ENCODE measurements at regions not wholly inside any gene's neighbourhood (a gene's known extent, or its start where the extent isn't known, plus 50 kb on each side); places are given as distances from the start of the nearest gene placed in this dataset.

DNA sequence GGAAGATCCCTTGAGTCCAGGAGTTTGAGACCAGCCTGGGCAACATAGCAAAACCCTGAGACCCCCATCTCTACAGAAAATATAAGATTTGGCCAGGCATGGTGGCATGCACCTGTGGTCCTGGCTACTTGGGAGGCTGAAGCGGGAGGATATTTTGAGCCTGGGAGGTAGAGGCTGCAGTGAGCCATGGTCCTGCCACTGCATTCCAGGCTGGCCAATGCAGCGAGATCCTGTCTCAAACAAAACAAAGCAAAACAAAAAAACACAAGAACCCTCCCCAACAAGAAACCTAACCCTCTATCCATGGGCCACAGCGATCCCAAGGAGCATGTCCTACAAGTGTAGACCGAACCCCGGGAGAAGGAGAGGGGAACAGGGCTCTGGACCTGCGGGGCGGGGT lies 133.3 kb downstream of the MGAT5B start:
- Histone ChIP-seq H3K4me3 (ENCODE audit: low read length) (no peak overlapping the region), H3K9me3 (ENCODE audit: insufficient read depth, low read depth, low read length) (no peaks in the 10 kb centered on the region), H3K4me1 (ENCODE audit: insufficient read depth, low read length) (peaks cover 9% of the 10 kb centered on the region; the same call in 1 of the 2 replicates), H3K36me3 (ENCODE audit: insufficient read depth, low read depth, low read length) (no peaks in the 10 kb centered on the region), H3K27me3 (ENCODE audit: insufficient read depth, low read length) (no peaks in the 10 kb centered on the region), H3K27ac (ENCODE audit: low read length) (no peak overlapping the region), H3K9ac (ENCODE audit: low read depth, low read length) (no peak overlapping the region)

DNA sequence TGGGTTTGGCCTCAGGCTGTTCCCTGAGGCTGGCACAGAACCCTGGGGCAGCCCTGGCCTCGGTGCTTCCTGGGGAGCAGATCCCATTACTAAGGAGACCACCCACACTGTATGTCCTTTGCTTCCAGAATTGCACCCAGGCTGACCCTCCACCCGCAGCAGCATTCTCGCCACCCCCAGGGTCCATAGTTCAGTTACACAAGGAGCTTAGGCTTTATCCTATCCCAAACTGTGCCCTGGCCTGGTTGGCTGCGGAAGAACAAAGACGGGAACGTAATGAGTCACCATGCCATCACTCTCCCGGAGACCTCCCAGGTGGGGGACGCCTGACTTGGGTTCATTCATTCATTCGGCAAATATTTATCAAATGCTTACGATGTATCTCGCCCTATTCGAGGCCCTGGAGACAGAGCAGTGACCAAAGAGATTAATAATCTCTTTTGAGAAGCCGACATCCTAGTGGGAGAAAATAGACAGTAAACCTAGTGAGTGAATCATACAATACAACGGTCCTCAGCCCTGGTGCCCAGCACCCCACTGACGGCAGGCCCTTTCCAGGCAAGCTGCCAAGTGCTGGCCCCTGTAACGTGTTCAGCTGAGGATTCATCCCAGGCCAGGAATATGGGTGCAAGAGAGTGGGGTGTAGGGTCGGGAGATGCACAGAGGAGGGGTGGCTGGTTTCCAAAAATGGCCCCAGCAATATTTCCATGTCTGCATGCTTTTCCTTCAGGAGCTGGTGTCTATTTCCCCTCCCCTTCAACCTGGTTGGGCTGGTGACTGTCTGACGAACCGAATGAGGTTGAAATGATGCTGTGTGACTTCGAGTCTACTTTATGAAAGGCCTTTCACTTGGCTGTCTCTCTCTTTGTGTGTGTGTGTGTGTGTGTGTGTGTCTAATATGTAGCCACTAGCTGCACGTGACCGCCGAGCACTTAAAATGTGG lies 134.2 kb downstream of the MGAT5B start:
- Histone ChIP-seq H3K36me3 (ENCODE audit: insufficient read depth, low read depth, low read length) (no peaks in the 10 kb centered on the region), H3K27me3 (ENCODE audit: insufficient read depth, low read length) (no peaks in the 10 kb centered on the region), H3K4me1 (ENCODE audit: insufficient read depth, low read length) (peaks cover 3% of the 10 kb centered on the region; the same call in 1 of the 2 replicates), H3K4me3 (ENCODE audit: low read length) (no peak overlapping the region), H3K27ac (ENCODE audit: low read length) (no peak overlapping the region), H3K9ac (ENCODE audit: low read depth, low read length) (no peak overlapping the region), H3K9me3 (ENCODE audit: insufficient read depth, low read depth, low read length) (no peaks in the 10 kb centered on the region)

DNA sequence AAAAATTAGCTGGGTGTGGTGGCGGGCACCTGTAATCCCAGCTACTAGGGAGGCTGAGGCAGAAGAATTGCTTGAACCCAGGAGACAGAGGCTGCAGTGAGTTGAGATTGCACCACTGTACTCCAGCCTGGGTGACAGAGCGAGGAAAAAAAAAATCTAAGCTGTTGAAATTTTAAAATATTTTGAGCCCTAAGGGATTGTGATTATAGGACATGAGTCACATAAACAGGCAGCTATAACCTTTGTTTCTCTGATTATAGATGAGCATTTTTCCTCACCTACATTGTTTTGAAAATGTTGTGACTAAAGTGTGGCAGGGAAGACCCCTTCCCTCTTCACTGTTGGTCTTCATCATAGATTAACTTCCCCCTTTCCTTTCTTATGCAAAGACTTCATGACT lies 135.5 kb downstream of the MGAT5B start:
- no peak overlapping the region for H3K9ac ChIP-seq (ENCODE audit: low read depth, low read length)

DNA sequence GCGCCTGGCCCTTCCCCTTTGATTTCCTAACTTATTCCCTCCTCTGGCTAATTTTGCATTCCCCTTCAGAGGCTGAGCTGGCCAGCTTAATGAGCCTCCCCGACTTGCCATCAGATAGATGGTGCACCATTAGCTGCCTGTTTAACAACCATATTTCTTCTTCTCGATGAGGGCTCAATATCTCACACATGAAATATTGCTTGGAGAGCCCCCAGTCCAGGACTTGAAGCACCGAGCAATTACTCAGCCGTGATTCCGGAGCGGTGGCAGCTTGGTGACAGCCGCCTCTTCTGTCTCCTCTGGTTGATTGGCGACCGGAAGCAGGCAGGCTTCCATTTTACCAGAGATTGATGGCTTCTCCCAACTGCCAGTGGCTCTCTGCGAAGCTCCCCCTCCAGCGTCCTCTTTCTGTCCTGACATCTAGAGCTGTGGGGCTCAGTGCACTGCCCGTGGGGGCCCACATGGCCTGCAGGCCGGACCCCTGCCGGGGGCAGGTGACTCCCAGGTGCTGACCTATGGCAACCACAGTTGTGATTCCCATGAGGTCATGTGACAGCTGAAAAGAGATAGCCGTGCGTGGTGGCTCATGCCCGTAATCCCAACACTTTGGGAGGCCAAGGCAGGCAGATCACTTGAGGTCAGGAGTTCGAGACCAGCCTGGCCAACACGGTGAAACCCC lies 133.7 kb upstream of the SEC14L1 start:
- no peaks in the 10 kb centered on the region for H3K27me3 ChIP-seq (ENCODE audit: insufficient read depth, low read length)
- H3K9me3 ChIP-seq (ENCODE audit: insufficient read depth, low read depth, low read length), result no peaks in the 10 kb centered on the region
- H3K27ac ChIP-seq (ENCODE audit: low read length), result no peak overlapping the region
- H3K9ac ChIP-seq (ENCODE audit: low read depth, low read length), result no peak overlapping the region
- no peak overlapping the region for H3K4me3 ChIP-seq (ENCODE audit: low read length)
- no peaks in the 10 kb centered on the region for H3K36me3 ChIP-seq (ENCODE audit: insufficient read depth, low read depth, low read length)
- 0 out of 2 replicates have a peak, but pooled peaks cover 3% of the 10 kb centered on the region for H3K4me1 ChIP-seq (ENCODE audit: insufficient read depth, low read length)

More for the DNA sequence above, 135.5 kb downstream of the MGAT5B start:
- H3K4me3 ChIP-seq (ENCODE audit: low read length), result no peak overlapping the region
- H3K27ac ChIP-seq (ENCODE audit: low read length), result no peak overlapping the region
- no peaks in the 10 kb centered on the region for H3K27me3 ChIP-seq (ENCODE audit: insufficient read depth, low read length)
- H3K4me1 ChIP-seq (ENCODE audit: insufficient read depth, low read length), result 0 out of 2 replicates have a peak, but pooled peaks cover 3% of the 10 kb centered on the region
- H3K9me3 ChIP-seq (ENCODE audit: insufficient read depth, low read depth, low read length), result no peaks in the 10 kb centered on the region
- H3K36me3 ChIP-seq (ENCODE audit: insufficient read depth, low read depth, low read length), result no peaks in the 10 kb centered on the region

DNA sequence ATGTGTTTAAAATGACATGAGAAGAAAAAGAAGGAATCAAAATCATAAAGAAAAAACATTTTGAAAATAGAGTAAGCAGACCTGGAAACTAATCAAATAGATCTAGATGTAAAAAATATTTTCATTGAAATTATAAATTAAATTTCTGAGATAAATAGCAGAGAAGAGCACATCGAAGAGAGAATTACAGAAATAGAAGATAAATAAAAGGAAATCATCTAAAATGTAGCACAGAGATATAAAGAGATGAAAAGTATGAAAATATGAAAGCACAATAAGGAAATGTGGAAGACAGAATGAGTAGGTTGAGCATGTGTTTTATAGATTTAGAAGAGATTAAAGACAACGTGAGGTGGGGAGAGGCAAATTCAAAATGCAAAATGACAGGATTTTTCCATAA lies 130.9 kb upstream of the SEC14L1 start:
- H3K27me3 ChIP-seq (ENCODE audit: insufficient read depth, low read length), result no peaks in the 10 kb centered on the region
- no peaks in the 10 kb centered on the region for H3K9me3 ChIP-seq (ENCODE audit: insufficient read depth, low read depth, low read length)
- no peak overlapping the region for H3K27ac ChIP-seq (ENCODE audit: low read length)
- no peak overlapping the region for H3K4me3 ChIP-seq (ENCODE audit: low read length)
- H3K36me3 ChIP-seq (ENCODE audit: insufficient read depth, low read depth, low read length), result no peaks in the 10 kb centered on the region
- no peaks in the 10 kb centered on the region for H3K4me1 ChIP-seq (ENCODE audit: insufficient read depth, low read length)
- H3K9ac ChIP-seq (ENCODE audit: low read depth, low read length), result no peak overlapping the region

DNA sequence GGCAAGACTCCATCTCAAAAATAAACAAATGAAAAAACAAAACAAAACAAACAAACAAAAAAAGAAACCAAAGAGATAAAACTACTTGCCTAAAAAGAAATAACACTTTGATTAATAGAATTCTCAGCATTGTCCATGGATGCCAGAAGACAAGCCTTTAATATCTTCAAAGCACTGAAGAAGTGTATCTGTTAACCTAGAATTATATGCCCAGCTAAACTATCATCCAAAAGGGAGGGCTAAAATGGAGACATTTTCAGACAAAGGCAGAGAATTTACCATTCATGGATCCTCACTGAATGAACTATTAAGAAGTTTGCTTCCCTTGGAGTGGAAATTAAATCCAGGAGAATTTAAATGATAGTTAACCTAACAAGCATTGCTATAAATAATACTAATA lies 130.1 kb upstream of the SEC14L1 start:
- no peak overlapping the region for H3K9ac ChIP-seq (ENCODE audit: low read depth, low read length)
- H3K9me3 ChIP-seq (ENCODE audit: insufficient read depth, low read depth, low read length), result no peaks in the 10 kb centered on the region
- H3K27ac ChIP-seq (ENCODE audit: low read length), result no peak overlapping the region
- no peaks in the 10 kb centered on the region for H3K36me3 ChIP-seq (ENCODE audit: insufficient read depth, low read depth, low read length)
- H3K4me1 ChIP-seq (ENCODE audit: insufficient read depth, low read length), result no peaks in the 10 kb centered on the region
- no peak overlapping the region for H3K4me3 ChIP-seq (ENCODE audit: low read length)
- no peaks in the 10 kb centered on the region for H3K27me3 ChIP-seq (ENCODE audit: insufficient read depth, low read length)

DNA sequence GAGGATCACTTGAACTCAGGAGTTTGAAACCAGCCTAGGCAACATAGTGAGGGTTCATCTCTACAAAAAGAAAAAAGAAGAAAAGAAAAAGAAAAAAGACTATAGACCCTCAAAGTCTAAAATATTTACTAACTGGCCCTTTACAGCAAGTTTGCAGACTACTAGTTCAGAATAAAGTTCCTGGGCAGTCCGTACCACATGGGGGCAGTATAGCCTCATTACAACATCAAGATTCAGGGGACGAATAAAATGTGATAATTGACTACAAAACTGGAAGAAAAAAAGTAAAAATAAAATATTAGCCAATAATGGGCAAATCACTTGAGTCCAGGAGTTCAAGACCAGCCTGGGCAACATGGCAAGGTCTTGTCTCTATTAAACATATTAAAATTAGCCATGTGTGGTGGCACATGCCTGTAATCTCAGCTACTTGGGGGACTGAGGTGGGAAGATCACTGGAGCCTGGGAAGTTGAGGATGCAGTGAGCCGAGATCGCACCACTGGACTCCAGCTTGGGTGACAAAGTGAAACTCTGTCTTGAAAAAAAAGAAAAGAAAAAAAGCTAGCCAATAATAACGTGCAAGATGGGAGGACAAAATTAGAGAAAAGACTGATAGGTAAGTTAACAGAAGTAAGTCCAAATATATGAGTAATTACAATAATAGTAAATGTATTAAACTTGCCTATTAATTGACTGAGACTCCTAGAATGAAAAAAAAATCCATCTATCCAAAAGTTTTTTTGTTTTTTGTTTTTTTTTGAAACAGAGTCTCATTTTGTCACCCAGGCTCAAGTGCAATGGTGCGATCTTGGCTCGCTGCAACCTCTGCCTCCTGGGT lies 129.4 kb upstream of the SEC14L1 start:
- no peaks in the 10 kb centered on the region for H3K4me1 ChIP-seq (ENCODE audit: insufficient read depth, low read length)
- H3K4me3 ChIP-seq (ENCODE audit: low read length), result no peak overlapping the region
- H3K36me3 ChIP-seq (ENCODE audit: insufficient read depth, low read depth, low read length), result no peaks in the 10 kb centered on the region
- no peak overlapping the region for H3K9ac ChIP-seq (ENCODE audit: low read depth, low read length)
- H3K27me3 ChIP-seq (ENCODE audit: insufficient read depth, low read length), result no peaks in the 10 kb centered on the region
- no peak overlapping the region for H3K27ac ChIP-seq (ENCODE audit: low read length)
- no peaks in the 10 kb centered on the region for H3K9me3 ChIP-seq (ENCODE audit: insufficient read depth, low read depth, low read length)

DNA sequence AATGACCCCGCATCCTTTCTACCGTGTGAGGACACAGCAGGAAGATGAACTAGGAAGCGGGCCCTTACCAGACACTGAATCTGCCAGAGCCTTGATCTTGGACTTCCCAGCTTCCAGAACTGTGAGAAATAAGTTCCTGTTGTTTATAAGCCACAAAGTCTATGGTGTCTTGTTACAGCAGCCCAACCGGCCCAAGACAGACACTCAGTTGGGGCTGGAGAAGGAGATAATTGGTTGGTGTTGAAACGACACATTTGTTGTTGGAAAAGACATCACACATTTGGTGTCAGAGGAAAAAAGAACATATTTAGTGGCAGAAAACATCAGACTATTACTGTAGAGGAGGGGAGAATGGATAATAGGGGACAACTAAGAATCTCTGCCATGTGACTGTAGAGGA lies 122.3 kb upstream of the SEC14L1 start:
- Histone ChIP-seq H3K4me3 (ENCODE audit: low read length) (no peak overlapping the region), H3K27ac (ENCODE audit: low read length) (no peak overlapping the region), H3K9ac (ENCODE audit: low read depth, low read length) (no peak overlapping the region), H3K36me3 (ENCODE audit: insufficient read depth, low read depth, low read length) (no peaks in the 10 kb centered on the region), H3K4me1 (ENCODE audit: insufficient read depth, low read length) (no peaks in the 10 kb centered on the region; the same call in 1 of the 2 replicates), H3K27me3 (ENCODE audit: insufficient read depth, low read length) (no peaks in the 10 kb centered on the region), H3K9me3 (ENCODE audit: insufficient read depth, low read depth, low read length) (no peaks in the 10 kb centered on the region)

DNA sequence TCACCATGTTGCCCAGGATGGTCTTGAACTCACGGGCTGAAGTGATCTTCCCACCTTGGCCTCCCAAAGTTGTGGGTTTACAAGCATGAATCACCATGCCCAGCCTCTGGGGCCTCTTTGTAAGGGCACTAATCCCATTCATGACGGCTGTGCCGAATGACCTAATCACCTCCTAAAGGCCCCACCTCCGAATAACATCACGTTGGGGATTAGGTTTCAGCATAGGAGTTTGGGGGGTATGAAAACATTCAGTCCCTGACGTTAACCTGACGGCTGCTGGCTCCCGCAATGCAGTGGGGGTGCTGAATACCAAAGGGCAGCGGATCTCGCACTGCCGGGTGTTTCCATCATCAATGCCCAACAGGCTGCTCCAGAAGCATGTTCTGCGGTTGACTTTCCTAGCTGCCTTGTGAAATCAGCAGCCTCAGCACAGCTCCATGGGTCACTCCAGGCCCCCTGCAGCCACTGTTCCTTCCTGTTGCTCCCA lies 120.8 kb upstream of the SEC14L1 start:
- H3K27ac ChIP-seq (ENCODE audit: low read length), result no peak overlapping the region
- no peaks in the 10 kb centered on the region; the same call in 1 of the 2 replicates for H3K4me1 ChIP-seq (ENCODE audit: insufficient read depth, low read length)
- H3K4me3 ChIP-seq (ENCODE audit: low read length), result no peak overlapping the region
- no peak overlapping the region for H3K9ac ChIP-seq (ENCODE audit: low read depth, low read length)
- no peaks in the 10 kb centered on the region for H3K36me3 ChIP-seq (ENCODE audit: insufficient read depth, low read depth, low read length)
- H3K9me3 ChIP-seq (ENCODE audit: insufficient read depth, low read depth, low read length), result no peaks in the 10 kb centered on the region
- no peaks in the 10 kb centered on the region for H3K27me3 ChIP-seq (ENCODE audit: insufficient read depth, low read length)

DNA sequence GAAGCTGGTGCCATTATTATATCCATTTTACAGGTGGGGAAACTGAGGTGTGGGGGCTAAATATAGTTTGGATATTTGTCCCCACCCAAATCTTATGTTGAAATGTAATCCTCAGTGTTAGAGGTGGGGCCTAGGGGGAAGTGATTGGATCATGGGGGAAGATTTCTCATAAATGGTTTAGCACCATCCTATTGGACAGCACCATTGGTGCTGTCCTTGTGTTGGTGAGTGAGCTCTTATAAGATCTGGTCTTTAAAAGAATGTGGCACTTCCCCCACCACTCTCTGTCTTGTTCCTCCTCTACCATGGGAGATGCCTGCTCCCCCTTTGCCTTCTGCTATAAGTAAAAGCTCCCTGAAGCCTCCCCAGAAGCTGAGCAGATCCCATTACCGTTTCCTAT lies 119.8 kb upstream of the SEC14L1 start:
- Histone ChIP-seq H3K9me3 (ENCODE audit: insufficient read depth, low read depth, low read length) (no peaks in the 10 kb centered on the region), H3K36me3 (ENCODE audit: insufficient read depth, low read depth, low read length) (no peaks in the 10 kb centered on the region), H3K27ac (ENCODE audit: low read length) (no peak overlapping the region), H3K9ac (ENCODE audit: low read depth, low read length) (no peak overlapping the region), H3K4me1 (ENCODE audit: insufficient read depth, low read length) (no peaks in the 10 kb centered on the region; the same call in 1 of the 2 replicates), H3K4me3 (ENCODE audit: low read length) (no peak overlapping the region), H3K27me3 (ENCODE audit: insufficient read depth, low read length) (no peaks in the 10 kb centered on the region)

DNA sequence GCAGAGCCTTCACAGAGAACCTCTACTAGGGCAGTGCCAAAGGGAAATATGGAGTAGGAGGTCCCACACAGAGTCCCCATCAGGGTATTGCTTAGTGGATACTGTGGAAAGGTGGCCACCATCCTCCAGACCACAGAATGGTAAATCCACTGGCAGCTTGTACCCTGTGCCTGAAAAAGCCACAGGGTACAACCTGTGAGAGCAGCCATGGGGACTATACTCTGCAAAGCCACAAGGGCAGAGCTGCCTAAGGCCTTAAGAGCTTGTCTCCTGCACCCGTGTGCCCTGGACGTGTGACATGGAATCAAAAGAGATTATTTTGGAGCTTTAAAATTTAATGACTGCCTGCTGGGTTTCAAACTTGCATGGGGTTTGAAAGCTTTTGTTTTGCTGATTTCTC lies 118.0 kb upstream of the SEC14L1 start:
- Histone ChIP-seq H3K4me1 (ENCODE audit: insufficient read depth, low read length) (no peaks in the 10 kb centered on the region; the same call in 1 of the 2 replicates), H3K9me3 (ENCODE audit: insufficient read depth, low read depth, low read length) (no peaks in the 10 kb centered on the region), H3K27me3 (ENCODE audit: insufficient read depth, low read length) (no peaks in the 10 kb centered on the region), H3K4me3 (ENCODE audit: low read length) (no peak overlapping the region), H3K27ac (ENCODE audit: low read length) (no peak overlapping the region), H3K36me3 (ENCODE audit: insufficient read depth, low read depth, low read length) (no peaks in the 10 kb centered on the region), H3K9ac (ENCODE audit: low read depth, low read length) (no peak overlapping the region)
